NOMO-1 (cell line): ENCODE measurements at regions not wholly inside any gene's neighbourhood (a gene's known extent, or its start where the extent isn't known, plus 50 kb on each side); places are given as distances from the start of the nearest gene placed in this dataset.

Experiments
- DNase-seq, 2 experiments: peaks; one replicate each; lab custom pipeline; 2025; ENCODE audit not compliant: unreplicated experiment in 2 of 2; lab: John Stamatoyannopoulos, UW

- DNase-seq: no peak
Measured at GRCh38 chr12:45548426-45548825, 181.1 kb upstream of the ARID2 start.

DNA sequence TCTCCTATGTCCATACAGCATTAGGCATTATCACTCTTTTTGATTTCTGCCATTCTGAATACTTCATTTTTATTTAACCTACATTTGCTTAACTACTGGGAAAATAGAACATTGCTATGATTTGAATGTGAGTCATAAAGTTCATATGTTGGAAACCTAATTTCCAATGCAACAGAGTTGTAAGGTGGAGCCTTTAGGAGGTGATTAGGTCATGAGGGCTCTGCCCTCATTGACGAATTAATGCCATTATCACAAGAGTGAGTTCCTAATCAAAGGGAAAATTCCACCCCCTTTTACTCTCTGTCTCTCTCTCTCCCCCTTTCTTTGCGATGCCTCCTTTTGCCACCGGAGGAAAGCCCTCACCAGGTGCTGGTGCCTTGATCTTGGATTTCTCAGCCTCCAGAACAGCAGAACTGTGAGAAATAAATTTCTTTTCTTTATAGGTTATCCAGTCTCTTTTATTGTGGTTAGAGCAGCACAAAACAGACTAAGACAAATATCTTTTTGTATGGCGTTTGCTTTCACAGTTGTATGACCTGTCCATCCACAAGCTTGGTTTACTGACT is 180.1 kb upstream of the ARID2 start:
- DNase-seq: no peak

- no peak for DNase-seq
Measured at GRCh38 chr12:45553204-45553603, 176.3 kb upstream of the ARID2 start.

GRCh38 chr12:45557016-45557415 is 172.5 kb upstream of the ARID2 start:
- DNase-seq: peak; percentile 30 to 72

GRCh38 chr12:45558353-45558752 is 171.2 kb upstream of the ARID2 start:
- DNase-seq: no peak

GRCh38 chr12:45559537-45559936 is 170.0 kb upstream of the ARID2 start:
- no peak for DNase-seq

GRCh38 chr12:45560689-45561088 is 168.8 kb upstream of the ARID2 start:
- no peak for DNase-seq

DNA sequence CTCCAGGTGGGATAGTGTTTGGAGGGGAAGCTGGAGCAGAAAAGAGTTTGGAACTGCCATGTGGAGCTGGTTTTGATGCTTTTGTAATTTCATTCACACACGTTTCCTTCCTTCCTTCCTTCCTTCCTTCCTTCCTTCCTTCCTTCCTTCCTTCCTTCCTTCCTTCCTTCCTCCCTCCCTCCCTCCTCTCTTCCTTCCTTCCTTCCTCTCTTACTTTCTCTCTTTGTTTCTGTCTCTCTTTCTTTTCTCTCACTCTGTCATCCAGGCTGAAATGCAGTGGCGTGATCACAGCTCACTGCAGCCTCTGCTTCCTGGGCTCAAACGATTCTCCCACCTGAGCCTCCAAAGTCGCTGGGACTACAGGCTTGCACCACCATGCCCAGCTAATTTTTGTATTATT is 168.0 kb upstream of the ARID2 start:
- no peak for DNase-seq

- DNase-seq: no peak
Measured at GRCh38 chr12:45565590-45565989, 163.9 kb upstream of the ARID2 start.

- no peak for DNase-seq
Measured at GRCh38 chr12:45566257-45566656, 163.2 kb upstream of the ARID2 start.

DNA sequence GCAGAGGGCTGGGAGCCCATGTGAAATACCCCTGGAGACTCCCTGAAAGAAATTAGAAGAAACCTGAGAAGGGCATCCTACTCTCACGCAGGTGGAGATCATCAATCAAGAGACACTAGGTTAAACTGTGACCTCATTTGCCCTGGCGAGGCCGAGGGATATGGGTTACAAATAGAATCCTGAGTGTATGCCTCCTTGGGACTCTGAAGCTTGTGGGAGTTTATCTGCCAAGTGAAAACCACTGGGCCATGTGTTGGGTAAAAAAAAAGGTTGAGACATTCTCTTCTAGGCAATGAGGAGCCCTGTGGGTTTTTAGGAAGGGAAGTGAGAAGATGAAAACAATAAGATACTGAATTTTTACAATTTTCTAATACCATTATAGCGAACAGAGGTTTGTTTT is 160.7 kb upstream of the ARID2 start:
- peak; percentile 24 to 53 for DNase-seq

GRCh38 chr12:45570501-45570900 is 159.0 kb upstream of the ARID2 start:
- no peak for DNase-seq

DNA sequence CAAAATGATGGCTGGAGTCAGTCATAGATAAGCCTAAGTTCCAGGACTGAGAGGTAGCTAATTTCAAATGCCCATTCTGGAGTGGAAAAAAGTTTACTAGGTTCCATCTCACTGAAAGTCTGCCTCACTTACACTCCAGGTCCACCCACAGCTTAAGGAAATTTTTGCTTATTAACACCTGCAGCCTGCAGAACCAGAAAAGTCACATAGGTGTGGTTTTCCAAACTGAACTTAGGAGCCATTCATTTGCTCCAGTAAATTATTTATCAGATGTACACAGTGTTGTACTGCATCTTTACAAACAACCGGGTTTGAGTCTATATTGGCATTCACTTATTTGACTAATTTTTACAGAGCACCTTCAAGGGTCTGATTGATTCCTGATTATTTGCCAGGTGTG is 157.4 kb upstream of the ARID2 start:
- DNase-seq: no peak

DNA sequence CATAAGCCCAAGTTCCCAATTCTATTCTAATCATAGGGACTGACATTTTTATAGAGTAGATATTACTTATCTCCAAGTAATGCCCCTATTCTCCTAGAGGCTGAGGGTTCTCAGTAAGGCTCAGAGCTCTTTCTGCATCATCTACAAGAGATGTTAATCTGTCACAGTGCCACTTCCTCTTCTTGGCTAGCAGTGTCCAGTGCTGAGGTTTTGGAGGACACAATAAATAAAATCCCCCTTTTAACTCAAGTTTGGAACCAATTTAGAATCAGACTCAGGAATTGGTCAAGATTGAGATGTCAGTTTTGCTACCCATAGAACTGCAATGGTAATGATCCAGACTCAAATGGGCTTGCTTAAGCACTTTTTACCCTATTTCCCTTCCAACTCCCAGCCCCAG is 154.1 kb upstream of the ARID2 start:
- DNase-seq: peak; percentile 13 to 76

DNA sequence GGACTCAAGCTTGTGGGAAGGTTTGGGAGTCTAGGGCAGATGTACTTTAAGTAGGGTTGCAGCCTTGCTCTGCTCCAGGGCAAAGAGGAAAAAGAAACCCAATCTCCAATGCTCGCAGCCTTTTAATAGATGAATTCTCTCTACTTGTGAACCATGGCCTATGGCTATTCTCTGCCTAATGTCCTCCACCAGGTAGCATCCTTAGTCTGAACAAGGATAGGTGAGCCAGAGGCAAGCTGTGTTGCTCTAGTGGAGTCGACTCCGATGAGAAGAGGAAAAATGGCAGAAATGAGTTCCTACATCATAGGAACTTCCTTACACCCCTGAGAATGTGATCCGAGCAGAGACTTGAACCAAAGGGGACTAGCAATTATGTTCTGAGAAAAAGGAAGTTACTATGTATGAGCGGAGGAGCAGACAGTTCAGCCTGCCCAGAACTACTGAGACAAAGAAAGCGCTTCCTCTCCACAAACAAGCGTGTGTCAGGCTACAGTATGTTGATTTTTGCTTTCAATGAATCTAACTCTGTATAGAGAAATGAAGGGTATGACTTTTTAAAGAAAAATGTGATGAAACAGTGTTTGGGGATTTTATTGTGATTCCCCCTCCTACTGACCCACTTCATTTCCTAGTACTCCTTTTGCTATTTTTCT is 153.6 kb upstream of the ARID2 start:
- peak; percentile 88 to 92 for DNase-seq

GRCh38 chr12:45577844-45578399 is 151.6 kb upstream of the ARID2 start:
- no peak for DNase-seq

GRCh38 chr12:45580356-45580969 is 149.0 kb upstream of the ARID2 start:
- no peak for DNase-seq

- no peak for DNase-seq
Measured at GRCh38 chr12:45581112-45581511, 148.4 kb upstream of the ARID2 start.

DNA sequence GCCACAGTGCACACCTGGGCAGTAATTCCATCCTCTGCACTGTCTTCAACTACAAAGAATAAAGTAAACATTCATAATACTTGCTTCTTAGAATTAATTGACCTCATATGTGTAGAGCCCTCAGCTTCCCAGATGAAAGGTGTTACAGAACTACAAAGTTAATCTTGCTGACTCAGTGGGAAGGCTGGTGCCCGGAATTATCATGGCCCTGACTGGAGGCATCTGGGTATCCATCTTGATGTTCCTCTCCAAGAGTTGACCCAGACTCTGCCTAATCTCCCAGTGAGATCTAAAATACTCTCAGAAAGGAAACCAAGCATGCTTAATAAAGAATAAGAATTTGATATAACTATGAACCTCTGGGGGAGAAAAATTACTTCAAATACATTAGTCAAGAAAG is 147.0 kb upstream of the ARID2 start:
- DNase-seq: no peak

GRCh38 chr12:45582986-45583659 is 146.4 kb upstream of the ARID2 start:
- DNase-seq: no peak

DNA sequence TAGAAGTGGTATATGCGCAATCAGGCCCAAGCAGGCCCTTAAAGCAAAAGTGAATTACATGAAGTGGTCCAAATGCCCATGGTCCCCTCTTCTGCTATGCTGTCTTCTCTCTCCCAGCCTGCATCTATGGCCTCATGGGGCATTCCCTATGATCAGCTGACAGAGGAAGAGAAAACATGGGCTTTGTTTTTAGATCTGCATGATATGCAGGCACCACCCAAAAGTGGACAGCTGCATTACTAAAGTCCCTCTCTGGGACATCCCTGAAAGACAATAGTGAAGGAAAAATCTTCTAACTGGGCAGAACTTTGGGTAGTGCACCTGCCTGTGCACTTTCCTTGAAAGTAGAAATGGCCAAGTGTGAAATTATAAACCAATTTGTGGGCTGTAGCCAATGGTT is 145.2 kb upstream of the ARID2 start:
- DNase-seq: no peak
